ENCODE measurements at regions not wholly inside any gene's neighbourhood (a gene's known extent, or its start where the extent isn't known, plus 50 kb on each side); places are given as distances from the start of the nearest gene placed in this dataset.

GRCh38 chr4:180105362-180105761 lies 2137.8 kb upstream of the TENM3 start:
- TF ChIP-seq TAF1 (IDR thresholded peaks at IDR 0.05; ENCODE audit: borderline replicate concordance, low read depth, low read length) (no peak), POLR2AphosphoS5 (IDR thresholded peaks at IDR 0.05; ENCODE audit: low read depth, low read length) (no peak), POLR2A (IDR thresholded peaks at IDR 0.05; ENCODE audit: low read depth, low read length) (no peak)
